ENCODE measurements at regions not wholly inside any gene's neighbourhood (a gene's known extent, or its start where the extent isn't known, plus 50 kb on each side); places are given as distances from the start of the nearest gene placed in this dataset.

DNA sequence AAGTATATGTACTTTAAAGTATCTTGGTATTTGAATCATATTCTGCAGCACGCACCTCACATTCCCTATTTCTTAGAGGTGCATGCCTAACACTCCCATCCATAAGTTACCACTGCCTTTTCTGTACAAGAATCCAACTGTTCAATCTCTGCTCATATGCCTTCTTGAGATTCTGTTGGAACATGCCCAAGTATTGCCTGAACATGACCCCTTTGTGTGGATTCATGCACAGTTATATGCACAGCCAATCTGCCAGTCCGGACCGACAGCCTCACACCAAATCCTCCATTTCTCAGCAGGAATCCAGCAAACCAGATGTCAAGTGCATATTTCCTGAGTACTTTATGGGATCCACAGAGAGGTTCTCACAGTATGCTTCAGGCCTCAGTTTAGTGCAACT, 222.0 kb downstream of the TMEM182 start:
- POLR2A ChIA-PET (ENCODE audit: unreplicated experiment): no interaction called here

More for the DNA sequence above, 222.0 kb downstream of the TMEM182 start:
- CTCF ChIA-PET: no interaction called here
- no peaks in the 10 kb centered on the region for H3K27me3 ChIP-seq (ENCODE audit: control insufficient read depth, insufficient read depth, low read length)
- no peak overlapping the region for H3K4me3 ChIP-seq (ENCODE audit: insufficient read depth, low read depth, low read length)
- no peak overlapping the region for H2AK5ac ChIP-seq (ENCODE audit: low read depth, low read length)
- no peak overlapping the region for H3K56ac ChIP-seq (ENCODE audit: extremely low read depth, insufficient read depth, low read length)
- no peak overlapping the region for H2BK5ac ChIP-seq (ENCODE audit: low read depth, low read length, poor library complexity, severe bottlenecking)
- intact Hi-C loops (cut with micrococcal nuclease) (no loop called here), in situ Hi-C loops (cut with MboI; ENCODE audit: low sequenced_read_pairs) (no loop called here), dilution Hi-C loops (cut with HindIII; ENCODE audit: low sequenced_read_pairs, unreplicated experiment) (no loop called here)
- H3K9ac ChIP-seq (ENCODE audit: low read depth, low read length): no peak overlapping the region
- H2BK120ac ChIP-seq (ENCODE audit: low read depth, low read length): no peak overlapping the region
- H3K23ac ChIP-seq (ENCODE audit: low read depth, low read length): no peak overlapping the region
- no peak for TF ChIP-seq MAZ (IDR thresholded peaks at IDR 0.05; ENCODE audit: borderline replicate concordance, low read depth, low read length)
- no peak for TF ChIP-seq RAD21 (IDR thresholded peaks at IDR 0.05; ENCODE audit: low read length)
- TF ChIP-seq RFX5 (IDR thresholded peaks at IDR 0.05; ENCODE audit: low read depth, low read length): no peak
- TF ChIP-seq NFE2L2 (IDR thresholded peaks at IDR 0.05; ENCODE audit: low read depth, low read length): no peak
- no peak for TF ChIP-seq CEBPB (IDR thresholded peaks at IDR 0.05; ENCODE audit: low read depth, low read length)
- no peak for TF ChIP-seq CHD1 (IDR thresholded peaks at IDR 0.05; ENCODE audit: low read depth, low read length)
- TF ChIP-seq MXI1 (IDR thresholded peaks at IDR 0.05; ENCODE audit: borderline replicate concordance, low read depth, low read length): no peak
- TF ChIP-seq, protein P1, sequence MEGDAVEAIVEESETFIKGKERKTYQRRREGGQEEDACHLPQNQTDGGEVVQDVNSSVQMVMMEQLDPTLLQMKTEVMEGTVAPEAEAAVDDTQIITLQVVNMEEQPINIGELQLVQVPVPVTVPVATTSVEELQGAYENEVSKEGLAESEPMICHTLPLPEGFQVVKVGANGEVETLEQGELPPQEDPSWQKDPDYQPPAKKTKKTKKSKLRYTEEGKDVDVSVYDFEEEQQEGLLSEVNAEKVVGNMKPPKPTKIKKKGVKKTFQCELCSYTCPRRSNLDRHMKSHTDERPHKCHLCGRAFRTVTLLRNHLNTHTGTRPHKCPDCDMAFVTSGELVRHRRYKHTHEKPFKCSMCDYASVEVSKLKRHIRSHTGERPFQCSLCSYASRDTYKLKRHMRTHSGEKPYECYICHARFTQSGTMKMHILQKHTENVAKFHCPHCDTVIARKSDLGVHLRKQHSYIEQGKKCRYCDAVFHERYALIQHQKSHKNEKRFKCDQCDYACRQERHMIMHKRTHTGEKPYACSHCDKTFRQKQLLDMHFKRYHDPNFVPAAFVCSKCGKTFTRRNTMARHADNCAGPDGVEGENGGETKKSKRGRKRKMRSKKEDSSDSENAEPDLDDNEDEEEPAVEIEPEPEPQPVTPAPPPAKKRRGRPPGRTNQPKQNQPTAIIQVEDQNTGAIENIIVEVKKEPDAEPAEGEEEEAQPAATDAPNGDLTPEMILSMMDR (conservative IDR thresholded peaks at IDR 0.05; ENCODE audit: low read depth, low read length): no peak
- TF ChIP-seq MAFK (IDR thresholded peaks at IDR 0.05; ENCODE audit: low read depth, low read length): no peak
- TF ChIP-seq POLR2A (IDR thresholded peaks at IDR 0.05; ENCODE audit: low read depth, low read length): no peak
- no peak for TF ChIP-seq BHLHE40 (IDR thresholded peaks at IDR 0.05; ENCODE audit: low read depth, low read length)
- H3K79me1 ChIP-seq (ENCODE audit: low read depth in 1 of 2, low read length in 2 of 2): no peaks in the 10 kb centered on the region
- no peaks in the 10 kb centered on the region for H3K36me3 ChIP-seq (ENCODE audit: control insufficient read depth, insufficient read depth, low read length)
- 50% methylated on average over 2 of the region's 3 CpGs; no CpG with 5 or more reads in 1 of the 2 experiments for WGBS, 2 experiments (ENCODE audit: extremely low coverage in 2 of 2, insufficient read length in 1 of 2)
- BruUV-seq (replicated peaks): no TSS peak
- H3K4ac ChIP-seq (ENCODE audit: low read depth, low read length): no peak overlapping the region
- no peak overlapping the region for H2BK20ac ChIP-seq (ENCODE audit: low read depth, low read length)
- peaks cover 3% of the 10 kb centered on the region; the same call in 1 of the 2 replicates for H3K9me3 ChIP-seq (ENCODE audit: control insufficient read depth, insufficient read depth, low read length)
- H3K27ac ChIP-seq (ENCODE audit: insufficient read depth, low read length): no peak overlapping the region
- H3K9me1 ChIP-seq (ENCODE audit: insufficient read depth, low read length): no peaks in the 10 kb centered on the region
- H4K8ac ChIP-seq (ENCODE audit: low read depth in 2 of 2, low read length in 2 of 2): no peak overlapping the region
- DNase-seq (no peak), ATAC-seq (ENCODE audit: low read depth) (no peak)
- H2BK15ac ChIP-seq (ENCODE audit: low read depth, low read length): no peak overlapping the region
- H3K14ac ChIP-seq (replicated peaks; ENCODE audit: low read depth, low read length): no peak overlapping the region
- H3K18ac ChIP-seq (ENCODE audit: low read depth, low read length): no peak overlapping the region
- H4K91ac ChIP-seq (ENCODE audit: insufficient read depth, low read depth, low read length): no peak overlapping the region
- H4K5ac ChIP-seq (ENCODE audit: low read depth, low read length): no peak overlapping the region
- H3K4me2 ChIP-seq (ENCODE audit: low read depth, low read length): no peak overlapping the region
- no peaks in the 10 kb centered on the region for H3K4me1 ChIP-seq (ENCODE audit: control insufficient read depth, insufficient read depth, low read length)
- no peaks in the 10 kb centered on the region for H4K20me1 ChIP-seq (ENCODE audit: insufficient read depth, low read length)
- no peak overlapping the region for H2AFZ ChIP-seq (replicated peaks; ENCODE audit: low read length, poor library complexity)
- no peak overlapping the region for H2AK9ac ChIP-seq (replicated peaks; ENCODE audit: low read depth, low read length, poor library complexity)
